Gastroesophageal sphincter (tissue), 3 donors: ENCODE measurements at regions not wholly inside any gene's neighbourhood (a gene's known extent, or its start where the extent isn't known, plus 50 kb on each side); places are given as distances from the start of the nearest gene placed in this dataset.

Experiments
- CTCF ChIP-seq, 4 experiments: fragments of 200-600 bp in 2 of 4; fragments of 450-650 bp in 2 of 4; sonication (generic) in 1 of 4; IDR thresholded peaks; one replicate each; pipeline ENCODE4 v1.5.1; 2017 to 2019; ENCODE audit warnings: antibody characterized with exemption in 4 of 4, mild to moderate bottlenecking in 2 of 4, moderate library complexity in 2 of 4
- POLR2AphosphoS5 ChIP-seq: sonication (generic); formaldehyde crosslinking; IDR thresholded peaks from one replicate; pipeline ENCODE4 v1.6.1; 2017; ENCODE audit warnings: antibody characterized with exemption

- TF ChIP-seq CTCF (IDR thresholded peaks at IDR 0.05) (no peak), POLR2AphosphoS5 (no peak)
Observed at GRCh38 chr20:47863315-47863965, 78.2 kb upstream of the SULF2 start.
